ENCODE measurements at regions not wholly inside any gene's neighbourhood (a gene's known extent, or its start where the extent isn't known, plus 50 kb on each side); places are given as distances from the start of the nearest gene placed in this dataset.
A peak's percentile ranks its signal among the peaks of the same experiment; 100 is the strongest.

GRCh38 chr16:85273293-85273692 is 161.0 kb upstream of the CIBAR2 start:
- no peaks in the 10 kb centered on the region for H3K9me3 ChIP-seq (ENCODE audit: control insufficient read depth, insufficient read depth, low read length)
- H3K4me3 Mint-ChIP-seq = no peak overlapping the region
- H3K27ac Mint-ChIP-seq = no peak overlapping the region
- no peaks in the 10 kb centered on the region for H3K27me3 ChIP-seq (ENCODE audit: control insufficient read depth, insufficient read depth, low read length)
- ATAC-seq (no peak), DNase-seq (no peak)
- intact Hi-C loops (cut with micrococcal nuclease) = no loop called here
- no peaks in the 10 kb centered on the region for H3K4me1 ChIP-seq (ENCODE audit: control insufficient read depth, insufficient read depth, low read length)
- H3K4me3 ChIP-seq (ENCODE audit: low read length) = no peak overlapping the region
- H3K36me3 ChIP-seq (ENCODE audit: control insufficient read depth, insufficient read depth, low read length) = no peaks in the 10 kb centered on the region
- TF ChIP-seq CTCF (IDR thresholded peaks at IDR 0.05) = no peak
- no peaks in the 10 kb centered on the region for H3K4me1 Mint-ChIP-seq
- no peaks in the 10 kb centered on the region for H3K36me3 Mint-ChIP-seq
- WGBS (ENCODE audit: insufficient coverage) = 91% methylated on average over 7 of the region's 7 CpGs
- H3K9me3 Mint-ChIP-seq = no peaks in the 10 kb centered on the region
- H3K27ac ChIP-seq (ENCODE audit: low read length) = no peak overlapping the region
- H3K27me3 Mint-ChIP-seq (ENCODE audit: low read depth in 2 of 2) = peaks cover 0 to 2% of the 10 kb centered on the region in 2 donors

GRCh38 chr16:85274501-85274900 is 162.2 kb upstream of the CIBAR2 start:
- Histone ChIP-seq H3K9me3 (ENCODE audit: control insufficient read depth, insufficient read depth, low read length) (no peaks in the 10 kb centered on the region), H3K27me3 (ENCODE audit: control insufficient read depth, insufficient read depth, low read length) (no peaks in the 10 kb centered on the region), H3K4me3 (ENCODE audit: low read length) (no peak overlapping the region), H3K36me3 (ENCODE audit: control insufficient read depth, insufficient read depth, low read length) (no peaks in the 10 kb centered on the region), H3K27ac (ENCODE audit: low read length) (no peak overlapping the region), H3K4me1 (ENCODE audit: control insufficient read depth, insufficient read depth, low read length) (no peaks in the 10 kb centered on the region)
- H3K4me3 Mint-ChIP-seq = no peak overlapping the region
- ATAC-seq (no peak), DNase-seq (no peak)
- WGBS (ENCODE audit: insufficient coverage) = 86% methylated on average over 7 of the region's 7 CpGs
- no peak for TF ChIP-seq CTCF (IDR thresholded peaks at IDR 0.05)
- intact Hi-C loops (cut with micrococcal nuclease) = no loop called here
- H3K27me3 Mint-ChIP-seq (ENCODE audit: low read depth in 2 of 2) = peaks cover 0 to 2% of the 10 kb centered on the region in 2 donors
- H3K36me3 Mint-ChIP-seq = no peaks in the 10 kb centered on the region
- H3K4me1 Mint-ChIP-seq = no peaks in the 10 kb centered on the region
- H3K9me3 Mint-ChIP-seq = no peaks in the 10 kb centered on the region
- no peak overlapping the region for H3K27ac Mint-ChIP-seq

- Mint-ChIP-seq H3K9me3 (no peaks in the 10 kb centered on the region), H3K27ac (no peak overlapping the region), H3K36me3 (no peaks in the 10 kb centered on the region), H3K4me1 (no peaks in the 10 kb centered on the region), H3K27me3 (ENCODE audit: low read depth in 2 of 2) (peaks cover 0 to 2% of the 10 kb centered on the region in 2 donors), H3K4me3 (no peak overlapping the region)
- TF ChIP-seq CTCF (IDR thresholded peaks at IDR 0.05) = no peak
- Histone ChIP-seq H3K36me3 (ENCODE audit: control insufficient read depth, insufficient read depth, low read length) (no peaks in the 10 kb centered on the region), H3K27ac (ENCODE audit: low read length) (no peak overlapping the region), H3K27me3 (ENCODE audit: control insufficient read depth, insufficient read depth, low read length) (no peaks in the 10 kb centered on the region), H3K4me3 (ENCODE audit: low read length) (no peak overlapping the region), H3K4me1 (ENCODE audit: control insufficient read depth, insufficient read depth, low read length) (no peaks in the 10 kb centered on the region), H3K9me3 (ENCODE audit: control insufficient read depth, insufficient read depth, low read length) (no peaks in the 10 kb centered on the region)
- no peak for ATAC-seq
- DNase-seq = no peak
- intact Hi-C loops (cut with micrococcal nuclease) = no loop called here
- 89% methylated on average over 8 of the region's 8 CpGs for WGBS (ENCODE audit: insufficient coverage)
Measured at GRCh38 chr16:85274924-85275323, 162.7 kb upstream of the CIBAR2 start.

- no peaks in the 10 kb centered on the region for H3K27me3 ChIP-seq (ENCODE audit: control insufficient read depth, insufficient read depth, low read length)
- H3K4me1 ChIP-seq (ENCODE audit: control insufficient read depth, insufficient read depth, low read length) = no peaks in the 10 kb centered on the region
- peaks cover 0 to 2% of the 10 kb centered on the region in 2 donors for H3K27me3 Mint-ChIP-seq (ENCODE audit: low read depth in 2 of 2)
- H3K4me3 Mint-ChIP-seq = no peak overlapping the region
- H3K36me3 ChIP-seq (ENCODE audit: control insufficient read depth, insufficient read depth, low read length) = no peaks in the 10 kb centered on the region
- ATAC-seq (peak; percentile 61 to 90 (median 83)), DNase-seq (peak; percentile 69 to 75)
- no peaks in the 10 kb centered on the region for H3K36me3 Mint-ChIP-seq
- no peak overlapping the region for H3K27ac Mint-ChIP-seq
- no peaks in the 10 kb centered on the region for H3K9me3 ChIP-seq (ENCODE audit: control insufficient read depth, insufficient read depth, low read length)
- no peak overlapping the region for H3K4me3 ChIP-seq (ENCODE audit: low read length)
- WGBS (ENCODE audit: insufficient coverage) = 44% methylated on average over 15 of the region's 16 CpGs
- no peaks in the 10 kb centered on the region for H3K9me3 Mint-ChIP-seq
- intact Hi-C loops (cut with micrococcal nuclease) = no loop called here
- no peak overlapping the region for H3K27ac ChIP-seq (ENCODE audit: low read length)
- TF ChIP-seq CTCF (IDR thresholded peaks at IDR 0.05) = peak; percentile 81
- no peaks in the 10 kb centered on the region for H3K4me1 Mint-ChIP-seq
Measured at GRCh38 chr16:85275533-85276249, 163.4 kb upstream of the CIBAR2 start.
